Cerebellar nuclear complex (tissue), 1 donor: ENCODE measurements at regions not wholly inside any gene's neighbourhood (a gene's known extent, or its start where the extent isn't known, plus 50 kb on each side); places are given as distances from the start of the nearest gene placed in this dataset.
"Not testable (repeated sequence)": the region's sequence is repeated elsewhere in the genome, so short reads cannot be mapped to it uniquely, and the experiment has no call there.

Experiments used
- DNase-seq, 2 experiments: peaks; one replicate each; lab custom pipeline; 2025; lab: John Stamatoyannopoulos, UW

GRCh38 chr2:183459466-183459865 lies 335.2 kb downstream of the NUP35 start:
- no peak for DNase-seq

DNA sequence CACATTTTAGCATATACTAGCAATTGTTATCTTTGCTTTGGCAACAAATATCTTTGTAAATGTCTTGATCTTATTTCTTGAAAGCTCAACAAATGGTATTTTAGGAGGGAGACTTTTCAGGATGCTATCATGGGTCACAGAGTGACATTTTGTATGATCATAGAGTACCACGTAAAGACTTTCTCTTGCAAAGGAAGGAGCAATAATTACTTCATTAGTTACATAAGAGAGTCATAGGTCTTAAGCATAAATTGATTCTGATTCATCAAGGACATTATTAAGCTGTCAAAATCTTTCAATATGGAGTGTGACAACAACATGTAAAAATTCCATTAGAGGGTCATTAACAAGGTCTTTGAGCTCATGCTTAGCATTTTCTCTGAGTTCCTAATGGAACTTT lies 339.6 kb downstream of the NUP35 start:
- no peak for DNase-seq

DNA sequence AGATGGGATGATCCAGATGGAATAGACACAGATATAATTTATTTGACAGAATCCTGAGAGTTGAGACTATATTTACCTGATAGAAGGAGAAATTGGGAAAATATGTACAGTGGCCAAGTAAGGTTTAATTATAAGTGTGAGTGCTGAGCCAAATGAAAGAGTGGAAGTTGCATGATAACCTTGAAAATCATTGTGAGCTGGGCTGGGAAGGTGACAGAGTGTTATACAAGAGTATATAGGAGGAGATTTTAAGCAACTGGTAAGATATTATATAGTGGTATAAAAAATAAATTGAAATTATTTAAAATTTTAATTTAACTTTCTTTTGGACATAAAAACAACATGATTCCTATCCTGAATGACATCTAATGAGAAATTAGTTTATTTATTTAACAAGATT lies 340.8 kb downstream of the NUP35 start:
- DNase-seq, result no peak

DNA sequence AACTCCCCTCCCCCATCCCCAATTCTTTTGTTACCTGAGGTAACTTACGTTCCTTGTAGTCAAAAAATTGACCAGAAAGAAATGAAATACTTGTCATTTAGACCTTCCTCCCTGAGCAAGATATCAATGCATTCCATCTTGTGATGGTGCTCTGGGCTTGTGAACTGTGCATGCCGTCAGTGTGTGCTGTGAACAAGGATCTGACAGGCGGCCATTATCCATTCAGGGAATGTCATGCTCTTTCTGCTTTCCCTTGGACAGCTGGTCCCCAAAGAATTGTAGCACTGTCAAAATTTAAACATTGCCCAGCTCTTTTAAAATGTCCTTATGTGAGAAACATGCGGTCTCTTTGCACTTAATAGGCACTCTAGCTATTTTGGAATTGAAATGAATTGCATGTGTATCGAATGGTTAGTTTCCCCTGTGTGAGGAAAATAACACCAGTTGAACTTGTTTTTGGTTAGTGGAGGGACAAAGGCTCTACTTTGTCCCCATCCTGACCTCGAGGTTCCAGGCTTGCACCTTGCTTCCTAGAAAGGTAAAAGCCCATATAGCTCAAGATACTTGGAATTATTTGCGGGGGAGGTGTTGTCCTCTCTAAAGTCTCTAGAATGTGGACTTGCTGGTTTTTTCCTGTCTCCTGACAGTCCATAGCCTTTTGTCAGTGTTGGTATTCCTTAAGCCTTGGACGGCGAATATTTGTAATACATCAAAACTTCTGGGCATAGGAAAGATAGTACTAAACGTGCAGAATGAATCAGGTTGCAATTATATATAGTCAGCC lies 350.9 kb downstream of the NUP35 start:
- no peak for DNase-seq

- no peak for DNase-seq
These were observed 352.2 kb downstream of the NUP35 start for GRCh38 chr2:183476490-183476889.

GRCh38 chr2:183477296-183477695 lies 353.1 kb downstream of the NUP35 start:
- DNase-seq, result no peak

GRCh38 chr2:183478941-183479595 lies 354.8 kb downstream of the NUP35 start:
- not testable (repeated sequence) for DNase-seq

- DNase-seq, result no peak
These were observed 363.1 kb downstream of the NUP35 start for GRCh38 chr2:183487326-183487725.

DNA sequence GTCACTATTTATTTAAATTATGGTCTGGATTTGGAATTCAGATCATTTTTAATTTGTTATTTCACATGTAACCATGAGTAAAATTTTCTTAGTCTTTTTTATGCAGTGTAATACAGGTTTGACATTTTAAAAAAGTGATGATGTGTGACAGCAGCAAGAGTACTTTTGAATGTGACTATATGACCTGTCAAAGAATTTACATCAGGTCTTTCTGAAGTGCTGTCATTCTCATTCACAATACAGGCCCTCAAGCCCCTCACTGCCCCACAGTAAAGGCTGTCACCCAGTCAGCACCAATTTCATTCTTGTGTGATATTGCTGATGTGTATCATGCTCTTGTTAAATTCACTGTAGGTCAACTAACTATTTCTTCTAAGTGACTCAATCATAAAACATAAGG lies 364.2 kb downstream of the NUP35 start:
- no peak for DNase-seq

DNA sequence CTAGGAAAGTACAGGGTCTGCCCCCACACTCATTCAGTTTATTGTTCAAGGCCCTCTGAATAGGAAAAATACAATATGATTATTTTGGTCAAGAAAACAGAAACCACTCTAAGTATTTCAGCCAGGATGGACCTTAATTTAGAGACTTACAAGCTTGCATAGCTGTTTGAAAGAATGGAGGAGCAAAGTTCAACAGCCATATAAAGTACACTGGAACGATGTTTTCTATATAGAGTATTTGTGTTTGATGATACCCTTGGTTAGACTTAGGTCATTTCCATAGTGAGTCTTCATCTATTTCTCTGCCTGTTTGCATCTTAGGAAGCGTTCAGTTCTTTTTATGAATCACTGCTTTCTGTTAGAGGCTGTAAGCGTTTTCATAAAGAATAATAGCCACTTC lies 366.2 kb downstream of the NUP35 start:
- no peak for DNase-seq

GRCh38 chr2:183490914-183491313 lies 366.7 kb downstream of the NUP35 start:
- DNase-seq, result no peak

- no peak for DNase-seq
These were observed 368.8 kb downstream of the NUP35 start for GRCh38 chr2:183493040-183493439.

GRCh38 chr2:183495079-183495478 lies 370.8 kb downstream of the NUP35 start:
- DNase-seq, result no peak

DNA sequence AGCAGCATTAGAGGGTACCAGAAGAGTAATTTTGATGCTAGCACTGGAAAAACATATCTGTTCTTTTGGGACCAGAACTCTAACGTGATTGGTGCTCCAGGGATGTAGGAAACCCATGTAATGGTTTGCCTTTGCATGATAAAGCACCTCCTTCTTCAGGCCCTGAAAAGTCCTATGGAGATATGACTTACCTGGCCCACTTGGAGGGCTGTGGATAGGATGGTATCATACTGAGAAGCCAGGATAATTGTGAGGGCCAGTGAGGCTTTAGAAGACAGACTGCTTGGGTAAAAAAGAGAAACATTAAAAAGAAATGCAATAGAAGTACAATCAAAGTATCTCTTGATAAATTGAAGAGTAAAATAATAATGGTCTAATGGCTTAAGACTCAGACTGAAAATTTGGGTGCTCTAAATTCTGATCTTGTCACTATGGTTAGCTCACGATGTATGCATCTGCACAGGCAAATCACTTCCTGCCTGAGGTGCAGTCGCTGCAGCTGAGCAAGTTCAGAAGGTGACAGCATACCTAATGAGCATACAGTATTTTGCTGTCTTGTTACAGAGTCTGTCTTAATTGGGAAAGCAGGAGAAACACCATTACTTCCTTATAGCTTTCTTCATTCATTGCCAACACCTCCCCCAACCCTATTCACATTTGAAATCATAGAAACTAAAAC lies 371.5 kb downstream of the NUP35 start:
- DNase-seq, result no peak

DNA sequence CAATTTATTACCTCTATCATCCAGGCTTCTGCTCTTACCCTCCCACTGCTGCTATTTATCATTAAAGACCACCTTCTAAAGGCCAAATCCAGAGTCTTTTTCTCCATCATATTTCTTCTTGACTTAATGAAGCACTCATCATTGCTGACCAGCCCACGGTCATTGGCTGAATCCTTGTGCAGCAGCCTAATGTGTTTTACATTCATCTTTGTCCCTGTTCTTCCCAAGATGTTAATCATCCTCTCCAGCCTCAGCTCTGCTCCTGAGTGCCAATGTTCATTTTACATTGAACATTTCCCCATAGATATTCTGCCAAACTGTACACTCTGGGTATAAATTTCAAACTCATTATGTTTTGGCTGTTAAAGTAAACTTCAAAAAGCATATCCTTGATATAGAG lies 373.6 kb downstream of the NUP35 start:
- DNase-seq, result no peak

- DNase-seq, result no peak
These were observed 381.7 kb downstream of the NUP35 start for GRCh38 chr2:183505911-183506310.

GRCh38 chr2:183511154-183511553 lies 386.9 kb downstream of the NUP35 start:
- no peak for DNase-seq

- DNase-seq, result no peak
These were observed 395.3 kb downstream of the NUP35 start for GRCh38 chr2:183519371-183520056.

DNA sequence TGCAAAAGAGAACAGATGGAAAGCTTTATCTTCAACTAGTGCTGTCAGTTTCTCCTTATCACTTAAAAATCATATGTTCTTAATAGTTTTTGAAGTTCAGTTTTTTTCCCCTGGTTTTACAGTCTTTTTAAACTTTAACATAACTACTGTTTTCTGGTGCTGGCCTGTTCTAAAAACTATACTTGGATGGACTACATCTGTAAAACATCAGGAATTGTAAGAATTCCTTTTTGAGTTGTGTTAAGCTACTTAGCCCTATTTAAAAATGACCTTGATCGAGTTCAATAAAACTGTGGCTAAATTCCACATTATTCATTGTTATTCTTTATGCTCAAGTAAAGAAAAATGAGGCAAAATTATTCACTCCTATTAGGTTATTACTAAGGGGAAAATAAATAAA lies 397.7 kb downstream of the NUP35 start:
- no peak for DNase-seq

GRCh38 chr2:183522489-183523266 lies 398.4 kb downstream of the NUP35 start:
- no peak for DNase-seq

- no peak for DNase-seq
These were observed 406.2 kb downstream of the NUP35 start for GRCh38 chr2:183530333-183530901.
